Body of pancreas (tissue), 4 donors: ENCODE measurements at regions not wholly inside any gene's neighbourhood (a gene's known extent, or its start where the extent isn't known, plus 50 kb on each side); places are given as distances from the start of the nearest gene placed in this dataset.

ENCODE experiments used
- ATAC-seq: fragments of 150-250 bp; one replicate; pipeline ENCODE4 v1.9.1; 2016
- DNase-seq, 4 donors: peaks; one replicate each; pipeline ENCODE4 v3.0.0-alpha.2; 2019
- H3K27ac ChIP-seq, 4 donors: fragments of 200-600 bp; sonication (generic); 1 replicate in 3 of 4; 2 replicates in 1 of 4; pipeline versions ENCODE4 v1.5.1 to v1.6.1; 2016 to 2019; ENCODE audit warnings: mild to moderate bottlenecking in 1 of 4, mixed read lengths in 1 of 4, moderate library complexity in 1 of 4
- H3K27me3 ChIP-seq, 2 donors: fragments of 200-600 bp; sonication (generic); one replicate each; pipeline ENCODE4 v1.6.0; 2016; ENCODE audit warnings: mild to moderate bottlenecking in 1 of 2
- H3K36me3 ChIP-seq, 2 donors: fragments of 200-600 bp; sonication (generic); replicated peaks in 1 of 2; 2 replicates each; pipeline ENCODE4 v1.5.1; 2016; ENCODE audit warnings: low read depth in 2 of 2; ENCODE audit not compliant: insufficient read depth in 1 of 2
- H3K4me1 ChIP-seq: fragments of 200-600 bp; sonication (generic); one replicate; pipeline ENCODE4 v1.6.0; 2016
- H3K4me3 ChIP-seq, 2 donors: fragments of 200-600 bp; sonication (generic); 1 replicate in 1 of 2; 2 replicates in 1 of 2; pipeline ENCODE4 v1.5.1; 2016 to 2019
- H3K9me3 ChIP-seq, 3 donors: fragments of 200-600 bp; sonication (generic); 1 replicate in 2 of 3; 2 replicates in 1 of 3; pipeline ENCODE4 v1.5.1; 2016
- POLR2A ChIP-seq, 3 donors: fragments of 450-650 bp; IDR thresholded peaks; one replicate each; pipeline ENCODE4 v1.6.1; 2016; ENCODE audit warnings: antibody characterized with exemption in 3 of 3, mild to moderate bottlenecking in 2 of 3
- WGBS, 2 donors: methylation state at CpG; one replicate each; pipeline ENCODE4 v1.1.5; 2017; 5-methylcytosine and 5-hydroxymethylcytosine counted together
- intact Hi-C: fragments of 100-400 bp; cut with DNase I; formaldehyde crosslinking; loops from one replicate; pipeline ENCODE4 v1.15.1; 2023
- TF ChIP-seq, protein P1 (sequence below), 7 experiments: fragments of 450-650 bp in 4 of 7; fragments of 200-600 bp in 3 of 7; sonication (generic) in 3 of 7; IDR thresholded peaks; one replicate each; pipeline ENCODE4 v1.5.1; 2016 to 2019; ENCODE audit warnings: antibody characterized with exemption in 7 of 7

DNA sequence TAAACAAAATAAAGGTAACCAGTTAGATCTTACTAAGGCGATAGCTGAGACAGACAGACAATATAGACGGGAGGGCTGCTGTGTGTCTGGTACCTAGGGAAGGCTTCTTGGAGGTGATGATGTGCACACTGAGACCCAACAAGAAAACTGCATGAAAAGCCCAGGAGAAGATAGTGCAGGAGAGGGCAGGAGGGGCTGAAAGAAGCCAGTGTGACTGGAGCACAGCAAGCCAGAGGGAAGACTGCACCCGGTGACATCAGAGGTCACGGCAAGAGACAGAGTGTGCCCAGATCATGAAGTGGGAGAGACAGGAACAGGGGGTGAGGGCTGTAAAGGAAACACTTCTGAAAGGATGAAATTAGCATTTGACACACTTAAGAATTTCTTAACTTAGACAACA lies 266.3 kb downstream of the BRD1 start:
- Histone ChIP-seq H3K4me3 (no peak overlapping the region), H3K36me3 (no peaks in the 10 kb centered on the region), H3K4me1 (no peaks in the 10 kb centered on the region), H3K27ac (no peak overlapping the region), H3K9me3 (no peaks in the 10 kb centered on the region), H3K27me3 (no peaks in the 10 kb centered on the region)
- WGBS, 2 donors = 65 to 69% methylated on average over 4 of the region's 4 CpGs
- ATAC-seq (no peak), DNase-seq (no peak)
- intact Hi-C loops = no loop called here
- no peak for TF ChIP-seq POLR2A (IDR thresholded peaks at IDR 0.05)
- TF ChIP-seq, protein P1, sequence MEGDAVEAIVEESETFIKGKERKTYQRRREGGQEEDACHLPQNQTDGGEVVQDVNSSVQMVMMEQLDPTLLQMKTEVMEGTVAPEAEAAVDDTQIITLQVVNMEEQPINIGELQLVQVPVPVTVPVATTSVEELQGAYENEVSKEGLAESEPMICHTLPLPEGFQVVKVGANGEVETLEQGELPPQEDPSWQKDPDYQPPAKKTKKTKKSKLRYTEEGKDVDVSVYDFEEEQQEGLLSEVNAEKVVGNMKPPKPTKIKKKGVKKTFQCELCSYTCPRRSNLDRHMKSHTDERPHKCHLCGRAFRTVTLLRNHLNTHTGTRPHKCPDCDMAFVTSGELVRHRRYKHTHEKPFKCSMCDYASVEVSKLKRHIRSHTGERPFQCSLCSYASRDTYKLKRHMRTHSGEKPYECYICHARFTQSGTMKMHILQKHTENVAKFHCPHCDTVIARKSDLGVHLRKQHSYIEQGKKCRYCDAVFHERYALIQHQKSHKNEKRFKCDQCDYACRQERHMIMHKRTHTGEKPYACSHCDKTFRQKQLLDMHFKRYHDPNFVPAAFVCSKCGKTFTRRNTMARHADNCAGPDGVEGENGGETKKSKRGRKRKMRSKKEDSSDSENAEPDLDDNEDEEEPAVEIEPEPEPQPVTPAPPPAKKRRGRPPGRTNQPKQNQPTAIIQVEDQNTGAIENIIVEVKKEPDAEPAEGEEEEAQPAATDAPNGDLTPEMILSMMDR (IDR thresholded peaks at IDR 0.05) = no peak

DNA sequence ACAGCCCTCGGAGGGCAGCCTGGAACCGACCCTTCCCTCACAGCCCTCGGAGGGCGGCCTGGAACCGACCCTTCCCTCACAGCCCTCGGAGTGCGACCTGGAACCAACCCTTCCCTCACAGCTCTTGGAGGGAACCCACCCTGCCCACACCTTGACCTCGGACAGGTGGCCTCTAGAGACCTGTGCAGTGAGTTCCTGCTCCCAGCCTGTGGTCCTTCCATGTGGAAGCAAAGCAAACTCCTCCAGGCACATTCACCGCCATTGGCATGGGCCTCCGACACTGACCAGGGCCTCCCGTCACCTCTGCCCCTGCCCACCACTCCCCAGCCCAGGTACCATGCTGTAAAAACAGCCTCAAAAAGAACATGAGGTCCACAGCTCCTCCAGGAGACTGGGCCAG lies 272.1 kb downstream of the BRD1 start:
- ATAC-seq = no peak
- no peaks in the 10 kb centered on the region for H3K27me3 ChIP-seq
- intact Hi-C loops = no loop called here
- TF ChIP-seq, protein P1 (IDR thresholded peaks at IDR 0.05) = no peak
- no peak for TF ChIP-seq POLR2A (IDR thresholded peaks at IDR 0.05)
- WGBS, 2 donors = 80 to 84% methylated on average over 11 of the region's 11 CpGs
- no peak overlapping the region for H3K27ac ChIP-seq
- DNase-seq = no peak
- no peak overlapping the region for H3K4me3 ChIP-seq
- peaks cover 0 to 10% (median 0%) of the 10 kb centered on the region in 3 donors for H3K9me3 ChIP-seq
- H3K4me1 ChIP-seq = no peaks in the 10 kb centered on the region
- H3K36me3 ChIP-seq = no peaks in the 10 kb centered on the region

DNA sequence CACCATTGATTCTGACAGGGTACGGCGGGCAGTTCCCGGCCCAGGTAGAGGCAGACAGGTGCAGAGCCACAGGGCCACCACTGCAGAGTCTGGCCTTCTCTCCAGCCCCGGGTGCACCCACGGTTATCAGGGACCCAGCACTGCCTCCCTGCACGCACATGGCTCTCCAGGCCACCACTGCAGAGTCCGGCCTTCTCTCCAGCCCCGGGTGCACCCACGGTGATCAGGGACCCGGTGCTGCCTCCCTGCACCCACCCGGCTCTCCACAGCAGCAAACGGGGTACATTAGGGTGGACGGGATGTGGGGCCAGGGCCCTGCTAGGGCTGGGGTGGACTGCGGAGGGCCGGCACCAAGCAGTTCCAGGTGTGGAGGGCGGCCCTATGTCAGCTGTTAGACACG lies 272.9 kb downstream of the BRD1 start:
- no peak overlapping the region for H3K4me3 ChIP-seq
- no peaks in the 10 kb centered on the region for H3K27me3 ChIP-seq
- 64 to 73% methylated on average over 11 to 17 of the region's 17 CpGs for WGBS, 2 donors
- peaks cover 0 to 12% (median 0%) of the 10 kb centered on the region in 3 donors for H3K9me3 ChIP-seq
- intact Hi-C loops = no loop called here
- no peak for TF ChIP-seq POLR2A (IDR thresholded peaks at IDR 0.05)
- TF ChIP-seq, protein P1 (IDR thresholded peaks at IDR 0.05) = no peak
- H3K27ac ChIP-seq = no peak overlapping the region
- H3K36me3 ChIP-seq = no peaks in the 10 kb centered on the region
- DNase-seq = peak in 1 of 4 donors; percentile 4
- ATAC-seq = no peak
- H3K4me1 ChIP-seq = no peaks in the 10 kb centered on the region

DNA sequence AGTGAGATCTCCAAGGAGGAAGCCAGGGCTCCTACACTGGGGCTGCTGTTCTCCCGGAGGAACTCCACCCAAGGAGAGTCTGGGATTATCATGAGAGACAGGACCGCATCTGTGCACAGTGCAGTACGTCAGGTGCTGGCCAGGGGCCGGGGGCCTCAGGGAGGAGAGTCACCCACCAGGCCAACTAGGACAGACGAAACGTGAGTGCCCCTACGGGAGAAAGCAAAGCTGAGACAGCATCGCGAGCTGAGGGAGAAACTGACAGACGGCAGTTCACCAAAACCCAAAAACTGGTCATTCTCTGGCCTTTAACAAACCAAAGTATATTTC lies 273.4 kb downstream of the BRD1 start:
- ATAC-seq (no peak), DNase-seq (peak in 1 of 4 donors; percentile 1)
- Histone ChIP-seq H3K36me3 (no peaks in the 10 kb centered on the region), H3K4me3 (no peak overlapping the region), H3K27me3 (no peaks in the 10 kb centered on the region), H3K27ac (no peak overlapping the region), H3K9me3 (peaks cover 0 to 12% (median 0%) of the 10 kb centered on the region in 3 donors), H3K4me1 (no peaks in the 10 kb centered on the region)
- TF ChIP-seq POLR2A (IDR thresholded peaks at IDR 0.05) = no peak
- TF ChIP-seq, protein P1 (IDR thresholded peaks at IDR 0.05) = no peak
- intact Hi-C loops = no loop called here
- WGBS, 2 donors = 61 to 65% methylated on average over 10 of the region's 10 CpGs

DNA sequence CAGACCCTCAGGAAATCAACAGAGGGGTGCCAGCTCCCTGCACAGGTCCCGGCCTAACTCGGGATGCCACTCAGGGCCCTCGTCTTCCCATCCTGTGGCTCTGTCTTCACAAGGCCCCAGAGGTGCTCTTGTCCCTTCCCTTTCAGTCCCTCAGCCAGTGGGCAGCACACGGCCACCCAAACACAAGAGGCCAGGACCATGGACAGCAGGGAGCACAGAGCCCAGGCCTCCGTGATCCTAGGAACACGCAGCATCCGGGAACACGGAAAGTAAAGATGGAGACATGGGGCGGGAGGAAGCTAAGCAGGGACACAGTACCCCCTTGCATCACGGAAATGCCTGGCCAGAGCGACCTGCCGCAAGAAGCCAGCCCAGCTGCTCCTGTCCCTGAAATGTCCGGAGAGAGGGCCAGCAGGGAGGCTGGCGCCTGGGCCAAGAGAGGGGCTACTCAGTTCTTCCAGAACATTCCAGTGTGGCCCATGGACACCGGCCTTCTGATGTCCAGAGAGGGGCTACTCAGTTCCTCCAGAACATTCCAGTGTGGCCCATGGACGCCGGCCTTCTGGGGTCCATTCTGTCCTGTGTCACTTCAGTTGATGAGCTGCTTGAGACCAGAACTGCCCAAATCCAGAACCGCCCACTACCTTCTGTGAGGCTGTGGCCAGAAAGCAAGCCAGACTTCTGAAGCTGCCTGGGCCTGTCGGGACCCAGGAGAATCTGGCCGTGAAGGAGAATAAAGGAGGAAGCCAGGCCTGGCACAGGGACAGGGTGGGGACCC lies 274.0 kb downstream of the BRD1 start:
- Histone ChIP-seq H3K27ac (no peak overlapping the region), H3K4me1 (no peaks in the 10 kb centered on the region), H3K27me3 (no peaks in the 10 kb centered on the region), H3K36me3 (no peaks in the 10 kb centered on the region), H3K4me3 (no peak overlapping the region), H3K9me3 (peaks cover 0 to 12% (median 0%) of the 10 kb centered on the region in 3 donors)
- no peak for ATAC-seq
- TF ChIP-seq, protein P1 (IDR thresholded peaks at IDR 0.05) = no peak
- no peak for TF ChIP-seq POLR2A (IDR thresholded peaks at IDR 0.05)
- DNase-seq = peak in 2 of 4 donors; percentile 2
- intact Hi-C loops = no loop called here
- 53 to 82% methylated on average over 3 to 20 of the region's 20 CpGs for whole genome bisulfite sequencing, 2 donors
